ENCODE measurements at regions not wholly inside any gene's neighbourhood (a gene's known extent, or its start where the extent isn't known, plus 50 kb on each side); places are given as distances from the start of the nearest gene placed in this dataset.

GRCh38 chr17:71187145-71187878 is 933.5 kb upstream of the SOX9 start:
- H3K4me3 ChIP-seq (ENCODE audit: low read length) = no peak overlapping the region
- DNase-seq (ENCODE audit: low read depth) = peak; percentile 67
- TF ChIP-seq CTCF (IDR thresholded peaks at IDR 0.05; ENCODE audit: insufficient read depth, low read depth, low read length, missing control alignments) = no peak

- H3K4me3 ChIP-seq (ENCODE audit: low read length) = no peak overlapping the region
- peak; percentile 89 for DNase-seq (ENCODE audit: low read depth)
- TF ChIP-seq CTCF (IDR thresholded peaks at IDR 0.05; ENCODE audit: insufficient read depth, low read depth, low read length, missing control alignments) = no peak
Measured at GRCh38 chr17:71188811-71189492, 931.9 kb upstream of the SOX9 start.

- DNase-seq (ENCODE audit: low read depth) = no peak
- TF ChIP-seq CTCF (IDR thresholded peaks at IDR 0.05; ENCODE audit: insufficient read depth, low read depth, low read length, missing control alignments) = no peak
Measured at GRCh38 chr17:71189493-71189831, 931.4 kb upstream of the SOX9 start.

GRCh38 chr17:71192039-71192555 is 928.7 kb upstream of the SOX9 start:
- no peak for DNase-seq (ENCODE audit: low read depth)
- no peak overlapping the region for H3K4me3 ChIP-seq (ENCODE audit: low read length)
- TF ChIP-seq CTCF (IDR thresholded peaks at IDR 0.05; ENCODE audit: insufficient read depth, low read depth, low read length, missing control alignments) = no peak

More at GRCh38 chr17:71189493-71189831, 931.4 kb upstream of the SOX9 start:
- H3K4me3 ChIP-seq (ENCODE audit: low read length) = no peak overlapping the region

GRCh38 chr17:71192848-71193247 is 928.0 kb upstream of the SOX9 start:
- no peak for DNase-seq (ENCODE audit: low read depth)
- H3K4me3 ChIP-seq (ENCODE audit: low read length) = no peak overlapping the region
- no peak for TF ChIP-seq CTCF (IDR thresholded peaks at IDR 0.05; ENCODE audit: insufficient read depth, low read depth, low read length, missing control alignments)

- DNase-seq (ENCODE audit: low read depth) = no peak
- no peak overlapping the region for H3K4me3 ChIP-seq (ENCODE audit: low read length)
- TF ChIP-seq CTCF (IDR thresholded peaks at IDR 0.05; ENCODE audit: insufficient read depth, low read depth, low read length, missing control alignments) = no peak
Measured at GRCh38 chr17:71200597-71200996, 920.2 kb upstream of the SOX9 start.
